Breast epithelium (tissue), 3 donors: ENCODE measurements at regions not wholly inside any gene's neighbourhood (a gene's known extent, or its start where the extent isn't known, plus 50 kb on each side); places are given as distances from the start of the nearest gene placed in this dataset.

Experiments used
- CTCF ChIP-seq, 3 donors: fragments of 450-650 bp; IDR thresholded peaks; one replicate each; pipeline ENCODE4 v1.5.1; 2016 to 2017; ENCODE audit warnings: antibody characterized with exemption in 3 of 3, mild to moderate bottlenecking in 3 of 3, moderate library complexity in 3 of 3
- POLR2A ChIP-seq: fragments of 450-650 bp; IDR thresholded peaks from one replicate; pipeline ENCODE4 v1.6.1; 2016; ENCODE audit warnings: antibody characterized with exemption, mild to moderate bottlenecking, moderate library complexity

- TF ChIP-seq CTCF (IDR thresholded peaks at IDR 0.05), result no peak
- no peak for TF ChIP-seq POLR2A
Measured at GRCh38 chr9:80842389-80842788, 847.0 kb downstream of the TLE1 start.
